Epithelial cell of esophagus (primary cell): ENCODE measurements at regions not wholly inside any gene's neighbourhood (a gene's known extent, or its start where the extent isn't known, plus 50 kb on each side); places are given as distances from the start of the nearest gene placed in this dataset.
A peak's percentile ranks its signal among the peaks of the same experiment; 100 is the strongest.
"Not testable (repeated sequence)": the region's sequence is repeated elsewhere in the genome, so short reads cannot be mapped to it uniquely, and the experiment has no call there.

ENCODE experiments used
- DNase-seq: peaks from one replicate; pipeline ENCODE4 v3.0.0; 2010; ENCODE audit warnings: low read depth
- H3K4me3 ChIP-seq: 2 replicates; pipeline ENCODE4 v1.5.1; 2011; ENCODE audit warnings: mild to moderate bottlenecking, low read length, control low read depth
- CTCF ChIP-seq: IDR thresholded peaks from 2 replicates; pipeline ENCODE4 v1.5.1; 2011; ENCODE audit warnings: low read depth, mild to moderate bottlenecking, low read length, control low read depth, inconsistent platforms; ENCODE audit not compliant: insufficient read depth; ENCODE audit errors: missing control alignments

GRCh38 chr9:17083258-17083657 lies 51.6 kb upstream of the CNTLN start:
- DNase-seq, result peak; percentile 15
- no peak for TF ChIP-seq CTCF
- H3K4me3 ChIP-seq, result no peak overlapping the region

GRCh38 chr9:17082343-17083064 lies 52.3 kb upstream of the CNTLN start:
- H3K4me3 ChIP-seq, result no peak overlapping the region
- peak; percentile 3 for TF ChIP-seq CTCF
- DNase-seq, result no peak

GRCh38 chr9:17081814-17082213 lies 53.0 kb upstream of the CNTLN start:
- no peak overlapping the region for H3K4me3 ChIP-seq
- no peak for TF ChIP-seq CTCF
- no peak for DNase-seq

- H3K4me3 ChIP-seq, result no peak overlapping the region
- DNase-seq, result no peak
- TF ChIP-seq CTCF, result no peak
Measured at GRCh38 chr9:17081351-17081750, 53.5 kb upstream of the CNTLN start.

- H3K4me3 ChIP-seq, result no peak overlapping the region
- TF ChIP-seq CTCF, result no peak
- no peak for DNase-seq
Measured at GRCh38 chr9:17075758-17076485, 58.9 kb upstream of the CNTLN start.

GRCh38 chr9:17075146-17075757 lies 59.6 kb upstream of the CNTLN start:
- no peak for DNase-seq
- no peak for TF ChIP-seq CTCF

GRCh38 chr9:17072563-17072962 lies 62.3 kb upstream of the CNTLN start:
- not testable (repeated sequence) for DNase-seq, H3K4me3 ChIP-seq

More at GRCh38 chr9:17075146-17075757, 59.6 kb upstream of the CNTLN start:
- H3K4me3 ChIP-seq, result no peak overlapping the region
